Esophagus squamous epithelium (tissue), 5 donors: ENCODE measurements at regions not wholly inside any gene's neighbourhood (a gene's known extent, or its start where the extent isn't known, plus 50 kb on each side); places are given as distances from the start of the nearest gene placed in this dataset.

Source experiments
- DNase-seq: peaks from one replicate; lab custom pipeline; 2025; lab: John Stamatoyannopoulos, UW
- H3K27ac ChIP-seq, 4 donors: fragments of 200-600 bp; sonication (generic); one replicate each; pipeline ENCODE4 v1.5.1; 2016 to 2019; ENCODE audit warnings: mild to moderate bottlenecking in 1 of 4
- H3K27me3 ChIP-seq, 4 donors: fragments of 200-600 bp; sonication (generic); 1 replicate in 3 of 4; 2 replicates in 1 of 4; pipeline versions ENCODE4 v1.5.1 to v1.6.0; 2017 to 2021; ENCODE audit warnings: antibody characterized with exemption in 1 of 4
- H3K36me3 ChIP-seq, 3 donors: fragments of 200-600 bp; sonication (generic); one replicate each; pipeline ENCODE4 v1.5.1; 2016 to 2019
- H3K4me1 ChIP-seq, 3 donors: fragments of 200-600 bp; sonication (generic); one replicate each; pipeline ENCODE4 v1.5.1; 2017 to 2019
- H3K4me3 ChIP-seq, 4 donors: fragments of 200-600 bp; sonication (generic); 1 replicate in 3 of 4; 2 replicates in 1 of 4; pipeline ENCODE4 v1.5.1; 2016 to 2019; ENCODE audit warnings: mild to moderate bottlenecking in 2 of 4, moderate library complexity in 1 of 4
- H3K9me3 ChIP-seq, 3 donors: fragments of 200-600 bp; sonication (generic); one replicate each; pipeline ENCODE4 v1.5.1; 2016 to 2019
- POLR2A ChIP-seq, 4 donors: fragments of 450-650 bp; IDR thresholded peaks; one replicate each; pipeline ENCODE4 v1.6.1; 2017; ENCODE audit warnings: antibody characterized with exemption in 4 of 4, mild to moderate bottlenecking in 4 of 4, moderate library complexity in 3 of 4
- WGBS, 2 donors: methylation state at CpG; one replicate each; pipeline ENCODE4 v1.1.5; 2018; 5-methylcytosine and 5-hydroxymethylcytosine counted together
- intact Hi-C: fragments of 100-400 bp; cut with DNase I; formaldehyde crosslinking; loops from one replicate; pipeline ENCODE4 v1.15.0; 2022
- TF ChIP-seq, protein P1 (sequence below), 6 experiments: fragments of 450-650 bp in 4 of 6; fragments of 200-600 bp in 2 of 6; sonication (generic) in 2 of 6; IDR thresholded peaks; one replicate each; pipeline ENCODE4 v1.5.1; 2016 to 2019; ENCODE audit warnings: antibody characterized with exemption in 6 of 6, mild to moderate bottlenecking in 4 of 6, moderate library complexity in 4 of 6
- donor health status: DM: yes; HTN: yes; CAD: no.

DNA sequence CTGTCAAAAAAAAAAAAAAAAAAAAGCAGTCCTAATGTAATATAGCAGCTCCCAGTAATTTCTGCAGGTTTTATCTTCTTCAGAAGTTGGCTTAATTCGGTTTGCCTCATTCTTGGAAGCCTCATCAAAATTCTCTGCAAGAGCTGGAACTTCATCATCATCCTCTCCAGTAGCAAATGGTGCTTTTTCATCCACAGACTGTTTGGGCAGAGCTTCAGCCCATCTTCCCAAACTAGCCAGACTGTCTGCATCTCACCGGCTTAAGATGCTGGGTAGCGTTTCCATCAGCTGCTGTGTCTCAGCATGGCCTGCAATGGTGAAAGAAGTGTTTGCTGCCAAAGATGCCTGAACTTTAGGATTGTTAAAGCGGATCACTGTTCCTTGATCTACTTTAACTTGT, 112.6 kb downstream of the AIPL1 start:
- Histone ChIP-seq H3K27me3 (peaks cover 0 to 31% (median 0%) of the 10 kb centered on the region in 4 donors), H3K4me1 (peaks cover 0 to 4% (median 0%) of the 10 kb centered on the region in 3 donors), H3K4me3 (no peak overlapping the region), H3K36me3 (no peaks in the 10 kb centered on the region), H3K9me3 (no peaks in the 10 kb centered on the region), H3K27ac (no peak overlapping the region)
- DNase-seq: no peak
- TF ChIP-seq, protein P1, sequence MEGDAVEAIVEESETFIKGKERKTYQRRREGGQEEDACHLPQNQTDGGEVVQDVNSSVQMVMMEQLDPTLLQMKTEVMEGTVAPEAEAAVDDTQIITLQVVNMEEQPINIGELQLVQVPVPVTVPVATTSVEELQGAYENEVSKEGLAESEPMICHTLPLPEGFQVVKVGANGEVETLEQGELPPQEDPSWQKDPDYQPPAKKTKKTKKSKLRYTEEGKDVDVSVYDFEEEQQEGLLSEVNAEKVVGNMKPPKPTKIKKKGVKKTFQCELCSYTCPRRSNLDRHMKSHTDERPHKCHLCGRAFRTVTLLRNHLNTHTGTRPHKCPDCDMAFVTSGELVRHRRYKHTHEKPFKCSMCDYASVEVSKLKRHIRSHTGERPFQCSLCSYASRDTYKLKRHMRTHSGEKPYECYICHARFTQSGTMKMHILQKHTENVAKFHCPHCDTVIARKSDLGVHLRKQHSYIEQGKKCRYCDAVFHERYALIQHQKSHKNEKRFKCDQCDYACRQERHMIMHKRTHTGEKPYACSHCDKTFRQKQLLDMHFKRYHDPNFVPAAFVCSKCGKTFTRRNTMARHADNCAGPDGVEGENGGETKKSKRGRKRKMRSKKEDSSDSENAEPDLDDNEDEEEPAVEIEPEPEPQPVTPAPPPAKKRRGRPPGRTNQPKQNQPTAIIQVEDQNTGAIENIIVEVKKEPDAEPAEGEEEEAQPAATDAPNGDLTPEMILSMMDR (IDR thresholded peaks at IDR 0.05): no peak
- TF ChIP-seq POLR2A (IDR thresholded peaks at IDR 0.05): no peak
- intact Hi-C loops: no loop called here
- WGBS, 2 donors: 76 to 83% methylated on average over 4 of the region's 4 CpGs

DNA sequence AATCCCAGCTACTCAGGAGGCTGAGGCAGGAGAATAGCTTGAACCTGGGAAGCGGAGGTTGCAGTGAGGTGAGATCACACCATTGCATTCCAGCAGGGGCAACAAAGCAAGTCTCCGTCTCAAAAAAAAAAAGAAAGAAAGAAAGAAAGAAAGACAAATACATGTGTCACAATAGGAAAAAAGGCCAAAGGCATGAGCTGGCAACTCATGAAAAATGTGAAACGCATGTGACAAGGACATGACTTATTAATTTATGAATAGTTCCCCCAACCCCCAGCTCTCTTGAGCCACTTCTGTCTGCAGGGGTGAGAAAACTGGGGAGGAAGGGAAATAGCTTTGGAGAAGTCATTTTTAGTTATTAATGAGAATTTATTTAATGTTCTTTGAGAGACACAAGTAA, 120.6 kb downstream of the AIPL1 start:
- H3K4me1 ChIP-seq: no peaks in the 10 kb centered on the region
- H3K27me3 ChIP-seq: peaks cover 0 to 23% (median 0%) of the 10 kb centered on the region in 4 donors
- no peaks in the 10 kb centered on the region for H3K9me3 ChIP-seq
- no peak for TF ChIP-seq POLR2A (IDR thresholded peaks at IDR 0.05)
- TF ChIP-seq, protein P1 (IDR thresholded peaks at IDR 0.05): no peak
- no peak for DNase-seq
- intact Hi-C loops: no loop called here
- 38 to 48% methylated on average over 3 of the region's 3 CpGs for WGBS, 2 donors
- no peak overlapping the region for H3K4me3 ChIP-seq
- H3K27ac ChIP-seq: no peak overlapping the region
- H3K36me3 ChIP-seq: no peaks in the 10 kb centered on the region

DNA sequence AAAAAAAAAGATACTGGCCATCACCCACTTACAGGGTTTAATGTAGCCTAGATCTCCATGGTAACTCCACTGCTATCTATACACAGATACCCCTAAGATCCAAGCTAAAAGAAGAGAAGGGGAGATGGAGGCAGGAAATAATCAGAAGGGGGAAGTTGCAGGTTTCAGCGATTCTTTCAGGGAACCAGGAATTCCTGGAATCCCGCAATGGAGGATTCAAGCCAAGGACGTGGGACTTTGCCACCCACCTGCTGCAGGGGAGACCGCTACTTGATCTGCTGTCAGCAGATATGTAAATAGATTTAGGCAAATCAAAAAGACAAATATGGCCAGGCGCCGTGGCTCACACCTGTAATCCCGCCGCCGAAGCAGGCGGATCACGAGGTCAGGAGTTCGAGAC, 121.1 kb downstream of the AIPL1 start:
- TF ChIP-seq, protein P1 (IDR thresholded peaks at IDR 0.05): no peak
- TF ChIP-seq POLR2A (IDR thresholded peaks at IDR 0.05): no peak
- intact Hi-C loops: no loop called here
- H3K9me3 ChIP-seq: no peaks in the 10 kb centered on the region
- H3K27me3 ChIP-seq: peaks cover 0 to 21% (median 0%) of the 10 kb centered on the region in 4 donors
- WGBS, 2 donors: 75 to 84% methylated on average over 8 to 12 of the region's 12 CpGs
- no peak overlapping the region for H3K4me3 ChIP-seq
- DNase-seq: no peak
- H3K4me1 ChIP-seq: no peaks in the 10 kb centered on the region
- no peaks in the 10 kb centered on the region for H3K36me3 ChIP-seq
- no peak overlapping the region for H3K27ac ChIP-seq

DNA sequence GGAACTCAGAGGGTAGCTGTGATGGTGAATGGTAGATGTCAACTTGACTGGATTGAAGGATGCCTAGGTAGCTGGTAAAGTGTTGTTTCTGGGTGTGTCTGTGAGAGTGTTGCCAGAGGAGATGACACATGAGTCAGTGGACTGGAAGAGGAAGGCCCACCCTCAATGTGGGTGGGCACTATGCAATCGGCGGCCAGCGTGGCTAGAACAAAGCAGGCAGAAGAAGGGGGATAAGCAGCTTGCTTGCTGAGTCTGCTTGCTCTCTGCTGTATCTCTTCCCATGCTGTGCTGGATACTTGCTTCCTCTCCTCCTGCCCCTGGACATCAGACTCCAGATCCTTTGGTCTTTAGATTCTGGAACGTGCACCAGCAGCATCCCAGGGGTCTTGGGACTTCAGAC, 128.1 kb downstream of the AIPL1 start:
- WGBS, 2 donors: 5 to 7% methylated on average over 3 to 4 of the region's 4 CpGs
- H3K27ac ChIP-seq: no peak overlapping the region
- no peak for DNase-seq
- no peaks in the 10 kb centered on the region for H3K9me3 ChIP-seq
- H3K27me3 ChIP-seq: peaks cover 0 to 44% (median 0%) of the 10 kb centered on the region in 4 donors
- H3K36me3 ChIP-seq: no peaks in the 10 kb centered on the region
- H3K4me1 ChIP-seq: no peaks in the 10 kb centered on the region
- intact Hi-C loops: no loop called here
- H3K4me3 ChIP-seq: no peak overlapping the region
- TF ChIP-seq, protein P1 (IDR thresholded peaks at IDR 0.05): no peak
- TF ChIP-seq POLR2A (IDR thresholded peaks at IDR 0.05): no peak

DNA sequence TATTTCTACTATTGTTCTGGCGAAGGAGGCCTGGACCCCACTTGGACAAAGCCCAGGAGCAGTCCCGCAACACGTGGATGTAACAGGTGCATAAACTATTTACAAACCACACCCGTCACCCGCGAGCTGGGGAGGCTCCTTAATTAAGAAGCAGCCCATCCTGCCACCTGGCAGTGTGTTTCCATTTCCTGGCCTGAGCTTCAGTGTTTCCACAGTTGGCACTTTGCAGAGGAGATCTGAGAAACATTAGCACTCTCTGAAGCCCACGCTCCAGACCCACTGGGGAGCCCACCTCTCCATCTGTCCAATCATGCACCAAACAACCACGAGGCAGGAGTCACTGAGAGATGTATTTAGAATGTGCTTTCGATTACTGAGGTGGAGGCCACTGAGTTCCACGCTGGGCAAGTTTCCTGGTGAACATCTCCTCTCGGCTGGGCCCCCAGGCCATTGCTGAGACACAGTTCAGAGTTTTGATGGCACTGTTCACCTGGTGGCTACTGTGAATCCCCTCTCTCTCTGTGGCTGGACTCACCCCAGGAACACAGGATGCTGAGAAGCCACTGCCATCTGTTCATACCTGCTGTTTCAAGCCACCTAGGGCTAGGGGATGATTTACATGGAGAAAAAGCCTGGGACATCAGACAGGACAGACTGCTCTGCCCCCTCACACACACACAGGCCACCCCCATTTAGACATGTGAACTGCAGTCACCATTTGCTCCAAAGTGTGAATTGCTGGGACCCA, 129.1 kb downstream of the AIPL1 start:
- intact Hi-C loops: no loop called here
- 52 to 60% methylated on average over 6 to 11 of the region's 11 CpGs for WGBS, 2 donors
- H3K27ac ChIP-seq: no peak overlapping the region
- no peaks in the 10 kb centered on the region for H3K4me1 ChIP-seq
- H3K36me3 ChIP-seq: no peaks in the 10 kb centered on the region
- no peaks in the 10 kb centered on the region for H3K9me3 ChIP-seq
- TF ChIP-seq POLR2A (IDR thresholded peaks at IDR 0.05): no peak
- TF ChIP-seq, protein P1 (IDR thresholded peaks at IDR 0.05): no peak
- peaks cover 0 to 41% (median 0%) of the 10 kb centered on the region in 4 donors for H3K27me3 ChIP-seq
- DNase-seq: no peak
- H3K4me3 ChIP-seq: no peak overlapping the region
